22Rv1 (cell line): ENCODE measurements at regions not wholly inside any gene's neighbourhood (a gene's known extent, or its start where the extent isn't known, plus 50 kb on each side); places are given as distances from the start of the nearest gene placed in this dataset.
"Not testable (repeated sequence)": the region's sequence is repeated elsewhere in the genome, so short reads cannot be mapped to it uniquely, and the experiment has no call there.

Experiments
- H3K27ac ChIP-seq: fragments of 450-650 bp; 2 replicates; pipeline ENCODE4 v1.5.1; 2017
- ZFX ChIP-seq: fragments of 450-650 bp; IDR thresholded peaks from 2 replicates; pipeline ENCODE4 v1.6.1; 2017; ENCODE audit warnings: antibody characterized with exemption, borderline replicate concordance
- TF ChIP-seq, protein P1 (sequence below): fragments of 450-650 bp; IDR thresholded peaks from 2 replicates; pipeline ENCODE4 v1.5.1; 2017; ENCODE audit warnings: mild to moderate bottlenecking

DNA sequence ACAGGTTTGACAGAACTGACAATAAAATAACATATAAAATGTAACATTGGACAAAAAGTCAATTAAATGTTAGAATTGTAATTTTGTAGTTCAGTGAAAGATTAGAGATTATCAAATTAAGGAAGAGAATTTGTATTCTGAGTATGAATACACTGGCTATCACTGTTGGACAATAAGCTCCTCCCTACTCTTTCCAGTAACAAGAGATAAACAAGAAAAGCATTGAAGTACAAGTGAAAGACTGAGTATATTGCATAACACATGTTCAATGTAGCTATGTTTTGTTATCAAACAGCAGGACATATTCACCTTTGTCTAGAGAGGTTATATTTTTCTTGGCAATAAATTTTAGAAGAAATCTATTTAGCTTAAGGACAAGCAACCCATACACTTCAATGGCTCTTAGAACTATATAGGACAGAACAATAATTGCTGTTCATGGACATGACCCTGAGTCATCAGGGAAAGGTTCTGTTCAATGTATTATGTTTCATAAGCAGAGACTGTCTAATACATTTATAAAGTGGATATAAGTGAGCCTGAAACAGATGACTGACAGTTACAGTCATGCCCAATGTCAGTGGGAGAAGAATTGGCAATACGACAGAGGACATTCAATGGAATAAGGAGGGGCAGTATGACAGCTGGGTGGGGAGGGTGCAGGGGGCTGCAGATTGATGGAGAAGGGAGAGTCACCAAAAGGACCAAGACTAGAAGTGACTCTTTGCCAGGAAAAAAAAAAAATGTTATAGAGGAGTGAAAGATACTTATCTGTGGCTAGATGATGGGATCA, 520.4 kb downstream of the FRK start:
- no peak for TF ChIP-seq ZFX
- TF ChIP-seq, protein P1, sequence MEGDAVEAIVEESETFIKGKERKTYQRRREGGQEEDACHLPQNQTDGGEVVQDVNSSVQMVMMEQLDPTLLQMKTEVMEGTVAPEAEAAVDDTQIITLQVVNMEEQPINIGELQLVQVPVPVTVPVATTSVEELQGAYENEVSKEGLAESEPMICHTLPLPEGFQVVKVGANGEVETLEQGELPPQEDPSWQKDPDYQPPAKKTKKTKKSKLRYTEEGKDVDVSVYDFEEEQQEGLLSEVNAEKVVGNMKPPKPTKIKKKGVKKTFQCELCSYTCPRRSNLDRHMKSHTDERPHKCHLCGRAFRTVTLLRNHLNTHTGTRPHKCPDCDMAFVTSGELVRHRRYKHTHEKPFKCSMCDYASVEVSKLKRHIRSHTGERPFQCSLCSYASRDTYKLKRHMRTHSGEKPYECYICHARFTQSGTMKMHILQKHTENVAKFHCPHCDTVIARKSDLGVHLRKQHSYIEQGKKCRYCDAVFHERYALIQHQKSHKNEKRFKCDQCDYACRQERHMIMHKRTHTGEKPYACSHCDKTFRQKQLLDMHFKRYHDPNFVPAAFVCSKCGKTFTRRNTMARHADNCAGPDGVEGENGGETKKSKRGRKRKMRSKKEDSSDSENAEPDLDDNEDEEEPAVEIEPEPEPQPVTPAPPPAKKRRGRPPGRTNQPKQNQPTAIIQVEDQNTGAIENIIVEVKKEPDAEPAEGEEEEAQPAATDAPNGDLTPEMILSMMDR = no peak
- no peak overlapping the region for H3K27ac ChIP-seq

DNA sequence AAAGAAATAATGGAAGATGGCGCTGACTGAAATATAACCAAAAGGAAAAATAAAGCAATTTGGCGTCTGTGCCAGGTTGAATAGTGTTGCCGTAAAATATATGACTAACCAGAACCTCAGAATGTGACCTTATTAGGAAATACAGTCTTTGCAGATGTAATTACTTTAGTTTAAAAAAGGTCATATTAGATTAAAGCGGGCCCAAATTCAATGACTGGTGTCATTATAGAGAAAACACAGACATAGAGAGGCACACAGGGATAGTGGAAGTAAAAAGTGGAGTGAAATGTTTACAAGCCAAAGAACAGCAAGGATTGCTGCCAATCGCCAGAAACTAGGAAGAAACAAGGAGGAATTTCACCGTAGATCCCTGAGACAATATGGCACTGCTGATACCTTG, 521.2 kb downstream of the FRK start:
- TF ChIP-seq, protein P1 = no peak
- TF ChIP-seq ZFX = no peak
- no peak overlapping the region for H3K27ac ChIP-seq

DNA sequence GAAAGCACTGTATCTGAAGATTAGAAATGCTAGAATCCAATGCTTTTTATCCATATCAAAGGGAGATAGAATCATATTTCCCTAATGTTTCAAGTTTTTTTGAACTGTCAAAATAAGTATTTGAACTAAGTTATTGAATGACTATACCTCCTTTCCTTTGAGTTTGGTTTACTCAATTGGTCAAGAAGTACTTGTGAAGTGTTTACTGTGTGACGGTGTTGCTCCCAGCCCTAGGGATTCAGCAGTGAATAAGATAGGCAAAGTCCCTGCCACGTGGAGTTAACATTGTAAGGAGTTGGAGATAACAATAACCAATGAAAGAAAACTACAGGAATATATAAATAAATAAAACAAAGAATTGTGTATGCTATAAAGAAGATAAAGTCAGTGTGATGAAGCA, 535.9 kb downstream of the FRK start:
- TF ChIP-seq, protein P1 = no peak
- TF ChIP-seq ZFX = no peak
- no peak overlapping the region for H3K27ac ChIP-seq

DNA sequence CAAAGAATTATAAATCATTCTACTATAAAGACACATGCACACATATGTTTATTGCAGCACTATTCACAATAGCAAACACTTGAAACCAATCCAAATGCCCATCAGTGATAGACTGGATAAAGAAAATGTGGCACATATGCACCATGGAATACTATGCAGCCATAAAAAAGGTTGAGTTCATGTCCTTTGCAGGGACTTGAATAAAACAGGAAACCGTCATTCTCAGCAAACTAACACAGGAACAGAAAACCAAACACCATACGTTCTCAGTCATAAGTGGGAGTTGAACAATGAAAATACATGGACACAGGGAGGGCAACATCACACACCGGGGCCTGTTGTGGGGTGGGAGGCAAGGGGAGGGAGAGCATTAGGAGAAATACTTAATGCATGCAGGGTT, 538.9 kb downstream of the FRK start:
- H3K27ac ChIP-seq = not testable (repeated sequence)

DNA sequence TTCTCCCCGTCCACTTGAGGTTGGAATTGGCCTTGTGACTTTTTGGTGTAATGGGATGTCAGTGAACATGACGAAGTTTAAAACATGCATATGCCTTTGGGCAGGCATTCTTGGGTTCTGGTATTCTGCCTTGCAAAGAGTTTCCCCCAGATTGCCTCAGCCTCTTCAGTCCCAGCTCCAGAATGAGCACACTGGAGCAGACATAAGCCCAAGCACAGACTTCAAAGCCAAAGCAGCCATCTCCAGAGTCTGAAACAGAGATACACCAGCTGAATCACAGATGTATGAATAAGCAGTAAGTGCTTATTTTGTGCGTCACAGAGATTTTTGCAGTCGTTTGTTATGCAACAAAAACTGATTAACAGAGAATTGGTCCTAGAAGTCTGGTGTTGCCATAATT, 546.0 kb downstream of the FRK start:
- TF ChIP-seq ZFX = no peak
- TF ChIP-seq, protein P1 = no peak
- no peak overlapping the region for H3K27ac ChIP-seq

DNA sequence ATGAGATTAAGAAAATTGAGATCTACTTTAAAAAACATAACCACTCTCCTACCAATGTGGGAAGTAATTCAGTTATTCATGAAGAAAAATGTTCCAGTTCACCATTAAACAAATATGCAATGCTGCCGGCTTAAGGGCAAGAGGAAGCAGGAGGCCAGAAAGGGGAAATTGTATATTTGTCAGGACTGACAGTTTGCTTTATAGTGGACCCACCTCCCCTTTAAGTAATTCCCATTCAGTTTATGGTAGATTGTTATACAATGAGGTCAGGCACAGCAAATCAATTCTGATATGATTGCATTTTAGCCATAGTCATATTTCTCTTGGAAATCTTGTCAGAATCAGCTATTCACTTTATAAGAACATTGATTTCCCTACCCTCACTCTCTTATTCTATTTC, 547.8 kb downstream of the FRK start:
- no peak for TF ChIP-seq ZFX
- TF ChIP-seq, protein P1 = no peak
- no peak overlapping the region for H3K27ac ChIP-seq

DNA sequence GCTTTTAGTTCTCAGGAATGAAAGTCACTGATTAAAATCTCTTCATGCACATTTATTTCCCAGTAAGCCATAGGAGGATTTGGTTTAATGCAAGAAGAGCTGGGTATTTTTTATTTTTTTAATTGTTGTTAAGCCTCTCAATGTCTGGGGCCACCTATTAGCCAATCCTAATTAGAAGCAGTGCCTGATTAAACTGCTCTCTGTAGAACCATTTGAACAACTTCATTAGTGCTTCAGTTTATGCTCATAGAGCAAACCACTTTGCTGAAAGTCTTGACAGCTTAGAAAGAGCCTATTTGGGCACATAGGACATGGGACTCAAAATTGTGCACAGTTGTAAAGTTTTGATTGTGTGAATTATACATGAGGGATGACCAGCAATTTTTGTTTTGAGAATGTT, 548.9 kb downstream of the FRK start:
- H3K27ac ChIP-seq = no peak overlapping the region
- TF ChIP-seq ZFX = no peak
- TF ChIP-seq, protein P1 = no peak

DNA sequence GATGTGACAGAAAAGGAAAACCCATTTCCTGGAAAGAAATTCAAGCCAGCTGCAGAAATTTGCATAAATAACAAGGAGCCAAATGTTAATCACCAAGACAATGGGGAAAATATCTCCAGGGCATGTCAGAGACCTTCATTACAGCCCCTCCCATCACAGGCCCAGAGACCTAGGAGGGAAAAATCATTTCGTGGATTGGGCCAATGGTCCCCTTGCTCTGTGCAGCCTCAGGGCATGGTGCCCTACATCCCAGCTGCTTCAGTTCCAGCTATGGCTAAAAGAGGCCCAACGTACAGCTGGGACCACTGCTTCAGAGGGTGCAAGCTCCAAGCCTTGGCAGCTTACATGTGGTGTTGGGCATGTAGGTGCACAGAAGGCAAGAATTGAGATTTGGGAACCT, 558.3 kb downstream of the FRK start:
- H3K27ac ChIP-seq = not testable (repeated sequence)
